GM12892 (cell line): ENCODE measurements at regions not wholly inside any gene's neighbourhood (a gene's known extent, or its start where the extent isn't known, plus 50 kb on each side); places are given as distances from the start of the nearest gene placed in this dataset.
"Not testable (repeated sequence)": the region's sequence is repeated elsewhere in the genome, so short reads cannot be mapped to it uniquely, and the experiment has no call there.

Source experiments
- DNase-seq: peaks from one replicate; pipeline ENCODE4 v3.0.0; 2011; ENCODE audit not compliant: insufficient read length
- FAIRE-seq: peaks from 2 replicates; lab custom pipeline; 2011; peaks lifted over from hg19 to GRCh38; lab: Jason Lieb, UNC
- POLR2A ChIP-seq: IDR thresholded peaks from 2 replicates; pipeline ENCODE4 v1.6.1; 2011; ENCODE audit warnings: low read depth, low read length, control low read depth
- POLR2AphosphoS5 ChIP-seq: IDR thresholded peaks from 2 replicates; pipeline ENCODE4 v1.6.1; 2011; ENCODE audit warnings: low read depth, low read length, control low read depth
- TAF1 ChIP-seq: IDR thresholded peaks from 2 replicates; pipeline ENCODE4 v1.6.1; 2011; ENCODE audit warnings: low read depth, mild to moderate bottlenecking, control low read depth, low read length, borderline replicate concordance

DNA sequence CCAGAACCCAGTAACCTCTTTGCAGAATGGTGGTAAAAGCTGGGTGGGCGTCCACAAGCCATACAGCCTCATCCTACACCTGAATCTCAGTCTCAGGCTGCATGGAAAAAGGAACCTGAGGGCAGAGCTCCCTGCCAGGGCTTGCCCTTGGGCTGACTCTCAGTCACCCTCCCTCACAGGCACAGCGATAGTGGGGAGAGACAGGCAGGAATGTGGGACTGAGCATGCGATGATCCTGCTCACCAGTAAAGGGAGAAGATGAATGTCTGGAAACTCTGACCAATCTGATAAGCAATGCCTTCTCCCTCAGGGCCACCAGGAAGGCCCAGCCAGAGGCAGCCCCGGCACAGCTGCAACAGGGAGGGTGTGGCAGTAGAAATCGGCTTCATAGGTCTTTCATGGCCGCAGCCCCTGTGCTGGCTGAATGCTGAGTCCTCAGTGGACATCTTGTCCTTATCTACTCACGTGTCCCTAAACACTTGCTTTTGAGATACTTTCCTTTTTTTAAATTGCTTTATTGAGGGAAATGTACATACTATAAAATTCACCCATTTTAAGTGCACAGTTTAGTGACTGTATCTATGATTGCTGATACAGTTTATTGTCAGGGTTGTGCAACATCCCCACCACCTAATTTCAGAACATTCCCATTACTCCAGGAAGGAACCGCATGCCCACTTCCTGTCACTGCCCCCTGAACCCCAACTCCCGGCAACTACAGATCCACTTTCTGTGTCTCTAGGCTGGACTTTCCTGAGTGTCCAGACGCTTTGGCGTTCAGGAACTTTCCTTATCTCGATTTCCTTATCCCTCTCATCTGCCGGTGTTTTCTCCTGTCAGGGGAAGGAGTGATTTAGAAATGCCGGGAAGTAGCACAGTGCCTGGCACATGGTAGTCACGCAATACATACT, 258.1 kb downstream of the PCNX1 start:
- no peak for TF ChIP-seq TAF1
- TF ChIP-seq POLR2A: no peak
- TF ChIP-seq POLR2AphosphoS5: no peak
- DNase-seq: no peak
- FAIRE-seq: no peak

DNA sequence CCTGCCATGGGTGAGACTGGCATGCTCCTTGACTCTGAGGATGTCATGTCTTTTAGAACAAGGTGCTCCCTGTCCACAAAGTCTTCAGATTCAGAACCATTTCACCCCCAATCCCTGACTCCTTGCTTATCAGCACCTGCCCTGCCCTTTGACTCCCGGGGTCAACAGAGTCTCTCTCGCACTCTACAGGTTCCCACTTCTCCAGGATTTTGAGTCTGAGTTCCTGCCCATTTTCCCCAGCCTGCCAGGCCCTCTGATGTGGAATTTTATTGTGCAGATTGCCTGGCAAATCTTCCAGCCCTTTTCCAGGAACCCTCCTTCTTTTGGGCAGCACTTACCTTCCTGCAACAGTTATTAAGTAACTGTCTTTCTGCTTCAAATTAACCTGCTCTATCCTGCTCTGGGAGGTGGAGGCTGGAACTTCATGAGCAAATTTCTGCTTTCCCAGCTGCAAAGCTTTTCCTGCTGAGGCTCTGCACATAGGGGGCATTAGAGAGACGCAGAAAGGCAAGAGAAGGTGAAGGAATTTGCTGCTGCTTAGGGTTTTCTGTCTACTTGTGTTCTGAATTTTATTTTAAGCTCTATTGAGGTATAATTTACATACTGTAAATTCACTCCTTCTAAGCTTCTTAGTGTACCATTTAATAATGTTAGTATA, 259.1 kb downstream of the PCNX1 start:
- DNase-seq (no peak), FAIRE-seq (no peak)
- TF ChIP-seq POLR2A: no peak
- TF ChIP-seq TAF1: no peak
- TF ChIP-seq POLR2AphosphoS5: no peak

DNA sequence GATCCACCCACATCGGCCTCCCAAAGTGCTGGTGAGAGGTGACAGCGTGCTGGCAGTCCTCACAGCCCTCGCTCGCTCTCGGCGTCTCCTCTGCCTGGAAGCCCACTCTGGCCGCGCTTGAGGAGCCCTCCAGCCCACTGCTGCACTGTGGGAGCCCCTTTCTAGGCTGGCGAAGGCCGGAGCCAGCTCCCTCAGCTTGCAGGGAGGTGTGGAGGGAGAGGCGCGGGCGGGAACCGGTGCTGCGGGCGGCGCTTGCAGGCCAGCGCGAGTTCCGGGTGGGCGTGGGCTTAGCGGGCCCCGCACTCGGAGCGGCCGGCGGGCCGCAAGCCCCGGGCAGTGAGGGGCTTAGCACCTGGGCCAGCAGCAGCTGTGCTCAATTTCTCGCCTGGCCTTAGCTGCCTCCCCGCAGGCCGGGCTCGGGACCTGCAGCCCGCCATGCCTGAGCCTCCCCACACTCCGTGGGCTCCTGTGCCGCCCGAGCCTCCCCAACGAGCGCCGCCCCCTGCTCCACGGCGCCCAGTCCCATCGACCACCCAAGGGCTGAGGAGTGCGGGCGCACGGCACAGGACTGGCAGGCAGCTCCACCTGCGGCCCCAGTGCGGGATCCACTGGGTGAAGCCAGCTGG, 260.2 kb downstream of the PCNX1 start:
- not testable (repeated sequence) for DNase-seq, FAIRE-seq

DNA sequence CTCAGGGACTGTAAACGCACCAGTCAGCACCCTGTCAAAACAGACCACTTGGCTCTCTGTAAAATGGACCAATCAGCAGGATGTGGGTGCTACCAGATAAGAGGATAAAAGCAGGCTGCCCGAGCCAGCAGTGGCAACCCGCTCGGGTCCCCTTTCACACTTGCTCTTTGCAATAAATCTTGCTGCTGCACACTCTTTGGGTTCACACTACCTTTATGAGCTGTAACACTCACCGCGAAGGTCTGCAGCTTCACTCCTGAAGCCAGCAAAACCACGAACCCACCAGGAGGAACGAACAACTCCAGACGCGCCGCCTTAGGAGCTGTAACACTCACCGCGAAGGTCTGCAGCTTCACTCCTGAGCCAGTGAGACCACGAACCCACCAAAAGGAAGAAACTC, 260.9 kb downstream of the PCNX1 start:
- not testable (repeated sequence) for DNase-seq, FAIRE-seq

DNA sequence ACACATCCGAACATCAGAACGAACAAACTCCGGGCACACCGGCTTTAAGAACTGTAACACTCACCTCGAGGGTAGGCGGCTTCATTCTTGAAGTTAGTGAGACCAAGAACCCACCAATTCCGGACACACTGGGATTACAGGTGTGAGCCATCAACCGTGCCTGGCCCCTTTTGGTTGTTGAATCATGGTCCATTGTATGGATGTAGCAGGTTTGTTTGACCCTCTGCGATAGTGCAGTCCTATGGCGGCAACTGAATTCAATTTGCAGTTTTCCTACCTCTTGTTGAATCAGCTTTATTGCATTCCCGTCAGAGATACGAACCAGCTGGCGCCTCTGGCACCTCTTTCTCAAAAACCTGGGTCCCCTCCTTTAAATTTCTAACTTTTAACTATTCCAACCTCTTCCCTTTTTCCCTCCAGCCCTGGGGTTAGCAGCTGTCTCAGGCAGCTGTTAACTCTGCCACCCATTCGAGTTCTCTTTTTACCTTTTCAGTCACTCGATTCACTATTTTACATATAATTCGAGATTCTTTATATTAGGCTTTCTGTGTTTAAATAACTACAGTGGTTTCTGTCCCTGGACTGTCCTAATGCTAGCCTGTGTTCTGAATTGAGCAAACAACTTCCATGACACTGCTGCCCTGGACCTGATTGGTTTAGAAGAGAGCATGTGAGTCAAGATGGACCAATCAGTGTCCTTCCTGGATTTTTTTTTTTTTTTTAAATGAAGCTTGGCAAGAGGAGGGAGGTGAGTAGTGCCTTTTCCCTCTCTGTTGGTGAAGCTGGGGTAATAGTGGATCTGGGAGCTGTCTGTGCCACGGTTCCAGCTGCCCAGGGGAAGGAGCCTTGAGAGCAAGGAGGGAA, 261.5 kb downstream of the PCNX1 start:
- TF ChIP-seq POLR2AphosphoS5: no peak
- TF ChIP-seq TAF1: no peak
- TF ChIP-seq POLR2A: no peak
- FAIRE-seq (peak; percentile 46), DNase-seq (no peak)

DNA sequence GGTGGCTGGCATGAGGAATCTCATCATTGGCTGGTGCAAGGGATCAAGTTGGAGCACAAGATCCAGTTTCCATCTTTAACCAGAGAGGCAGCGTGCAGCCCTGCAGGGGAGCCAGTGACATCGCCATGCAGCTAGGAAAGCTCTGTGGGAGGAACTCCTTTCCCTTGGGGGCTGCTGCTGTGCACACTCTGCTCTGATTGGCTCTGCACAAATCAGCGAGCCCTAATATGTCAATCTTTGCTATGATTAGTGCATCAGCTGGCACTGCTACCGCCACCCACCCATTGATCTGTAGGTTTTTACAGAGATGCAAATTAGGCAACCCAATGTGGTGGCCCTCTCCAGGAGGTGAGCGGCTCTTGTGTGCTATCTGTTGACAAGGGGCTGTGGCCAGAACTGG, 262.6 kb downstream of the PCNX1 start:
- FAIRE-seq: no peak
- DNase-seq: no peak
- TF ChIP-seq TAF1 (no peak), POLR2AphosphoS5 (no peak), POLR2A (no peak)

DNA sequence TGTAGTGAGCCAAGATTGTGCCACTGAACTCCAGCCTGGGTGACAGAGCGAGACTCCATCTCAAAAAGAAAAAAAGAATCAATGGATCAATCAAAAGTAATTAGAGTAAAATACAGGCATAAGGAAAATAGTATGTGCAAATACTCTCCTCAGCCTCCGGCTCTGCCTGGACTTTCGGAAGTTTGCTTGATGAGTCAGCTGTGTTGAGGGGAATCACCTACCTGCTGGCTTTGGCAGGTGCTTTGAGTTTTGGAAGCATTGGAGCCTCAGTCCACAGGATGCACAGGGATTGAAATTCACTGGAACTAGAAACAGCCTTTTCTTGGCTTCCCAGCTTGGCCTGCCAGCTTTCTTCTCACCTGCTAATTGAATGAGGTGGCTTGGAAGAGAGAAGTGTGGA, 268.2 kb downstream of the PCNX1 start:
- TF ChIP-seq POLR2A (no peak), POLR2AphosphoS5 (no peak), TAF1 (no peak)

DNA sequence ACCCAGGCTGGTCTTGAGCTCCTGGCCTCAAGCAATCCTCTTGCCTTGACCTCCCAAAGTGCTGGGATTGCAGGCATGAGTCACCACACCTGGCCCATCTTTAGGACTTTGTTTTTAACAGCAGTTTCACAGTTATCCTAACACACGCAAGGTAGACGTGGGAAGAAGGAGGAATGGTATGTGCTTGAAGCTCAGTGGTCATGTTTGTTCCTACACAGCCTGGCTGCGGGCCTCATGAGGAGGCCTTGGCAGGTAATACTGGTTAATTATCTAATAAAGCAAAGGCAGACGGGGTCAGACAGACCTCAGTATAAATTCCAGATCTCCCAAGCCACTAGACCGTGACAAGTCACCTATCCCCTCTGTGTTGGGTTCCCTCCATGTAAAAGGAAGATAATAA, 271.8 kb downstream of the PCNX1 start:
- TF ChIP-seq POLR2AphosphoS5 (no peak), POLR2A (no peak), TAF1 (no peak)
- FAIRE-seq: no peak
- DNase-seq: no peak

More for the DNA sequence above, 268.2 kb downstream of the PCNX1 start:
- FAIRE-seq (no peak), DNase-seq (no peak)

DNA sequence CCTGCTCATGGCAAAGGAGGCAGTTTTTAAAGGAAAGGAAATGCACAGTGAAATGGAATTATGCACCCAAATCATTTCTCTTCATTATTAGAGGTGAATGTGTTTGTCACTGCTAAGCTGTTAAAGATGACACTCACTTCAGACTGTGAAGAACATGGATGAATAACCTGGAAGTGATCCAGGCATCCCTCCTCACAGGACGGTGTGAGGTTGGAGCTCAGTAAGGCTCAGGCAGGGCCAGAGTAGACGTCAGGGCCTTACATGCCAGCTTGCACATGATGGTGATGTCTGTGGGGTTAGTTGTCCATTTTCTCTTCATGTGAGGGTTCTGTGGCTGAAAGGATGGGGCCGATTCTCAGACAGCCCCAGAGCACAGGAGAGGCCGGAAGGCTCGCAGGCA, 273.1 kb downstream of the PCNX1 start:
- FAIRE-seq (no peak), DNase-seq (no peak)
- TF ChIP-seq POLR2AphosphoS5 (no peak), TAF1 (no peak), POLR2A (no peak)

DNA sequence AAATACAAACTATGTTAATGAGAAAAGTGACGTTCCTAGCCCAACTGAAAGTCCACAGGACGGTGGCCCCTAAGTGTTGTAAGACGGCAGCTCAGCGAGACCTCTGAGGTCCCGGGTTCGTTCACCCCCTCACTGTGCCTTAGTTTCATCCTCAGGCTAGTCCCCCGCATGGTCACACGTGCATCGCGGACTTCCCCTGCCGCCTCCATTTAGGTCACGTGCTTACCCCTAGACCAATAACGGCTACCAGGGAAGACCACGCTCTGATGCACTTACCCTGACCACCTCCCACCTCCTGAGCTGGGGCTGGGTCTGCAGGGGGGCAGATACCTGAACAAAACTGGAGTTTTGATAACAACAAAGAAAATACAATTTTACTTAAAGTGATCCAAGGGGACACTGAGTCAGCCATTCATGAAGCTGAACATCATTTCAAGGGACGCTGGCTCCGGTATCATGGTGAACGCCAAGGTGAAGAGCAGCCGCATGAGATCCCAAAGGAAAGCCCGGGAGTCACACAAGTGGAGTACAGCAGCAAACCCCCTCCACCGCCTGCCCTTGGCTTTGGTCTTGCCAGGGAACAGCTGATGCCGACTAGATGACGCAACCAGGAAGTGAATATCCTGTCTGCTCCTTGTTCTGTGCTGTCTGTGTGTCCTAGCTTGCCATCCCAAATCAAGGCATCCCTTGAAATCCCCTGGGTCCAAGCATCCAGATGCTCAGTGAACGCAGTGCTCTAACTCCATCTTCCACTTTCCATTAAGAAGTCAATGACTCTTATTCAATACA, 274.1 kb downstream of the PCNX1 start:
- DNase-seq: no peak
- no peak for FAIRE-seq
- TF ChIP-seq POLR2AphosphoS5 (no peak), POLR2A (no peak), TAF1 (no peak)
